ENCODE measurements at regions not wholly inside any gene's neighbourhood (a gene's known extent, or its start where the extent isn't known, plus 50 kb on each side); places are given as distances from the start of the nearest gene placed in this dataset.

DNA sequence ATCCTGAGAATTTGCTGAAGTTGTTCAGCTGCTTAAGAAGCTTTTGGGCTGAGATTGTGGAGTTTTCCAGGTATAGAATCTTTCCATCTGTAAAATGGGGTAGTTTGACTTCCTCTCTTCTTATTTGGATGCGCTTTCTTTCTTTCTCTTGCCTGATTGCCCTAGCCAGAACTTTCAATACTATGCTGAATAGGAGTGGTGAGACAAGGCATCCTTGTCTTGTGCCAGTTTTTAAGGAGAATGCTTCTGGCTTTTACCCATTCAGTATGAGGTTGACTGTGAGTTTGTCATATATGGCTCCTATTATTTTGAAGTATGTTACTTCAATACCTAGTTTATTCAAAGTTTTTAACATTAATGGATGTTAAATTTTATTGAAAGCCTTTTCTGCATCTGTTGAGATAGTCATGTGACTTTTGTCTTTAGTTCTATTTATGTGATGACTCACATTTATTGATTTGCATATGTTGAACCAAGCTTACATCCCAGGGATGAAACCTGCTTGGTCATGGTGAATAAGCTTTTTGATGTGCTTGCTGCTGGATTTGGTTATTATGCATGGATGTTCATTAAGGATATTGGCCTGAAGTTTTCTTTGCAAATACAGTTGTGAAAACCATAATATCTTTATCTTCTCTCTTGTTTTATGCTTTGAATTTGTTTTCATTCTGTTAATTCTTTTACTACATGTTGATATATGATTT is 573.8 kb upstream of the NDST4 start:
- TF ChIP-seq, protein P1, sequence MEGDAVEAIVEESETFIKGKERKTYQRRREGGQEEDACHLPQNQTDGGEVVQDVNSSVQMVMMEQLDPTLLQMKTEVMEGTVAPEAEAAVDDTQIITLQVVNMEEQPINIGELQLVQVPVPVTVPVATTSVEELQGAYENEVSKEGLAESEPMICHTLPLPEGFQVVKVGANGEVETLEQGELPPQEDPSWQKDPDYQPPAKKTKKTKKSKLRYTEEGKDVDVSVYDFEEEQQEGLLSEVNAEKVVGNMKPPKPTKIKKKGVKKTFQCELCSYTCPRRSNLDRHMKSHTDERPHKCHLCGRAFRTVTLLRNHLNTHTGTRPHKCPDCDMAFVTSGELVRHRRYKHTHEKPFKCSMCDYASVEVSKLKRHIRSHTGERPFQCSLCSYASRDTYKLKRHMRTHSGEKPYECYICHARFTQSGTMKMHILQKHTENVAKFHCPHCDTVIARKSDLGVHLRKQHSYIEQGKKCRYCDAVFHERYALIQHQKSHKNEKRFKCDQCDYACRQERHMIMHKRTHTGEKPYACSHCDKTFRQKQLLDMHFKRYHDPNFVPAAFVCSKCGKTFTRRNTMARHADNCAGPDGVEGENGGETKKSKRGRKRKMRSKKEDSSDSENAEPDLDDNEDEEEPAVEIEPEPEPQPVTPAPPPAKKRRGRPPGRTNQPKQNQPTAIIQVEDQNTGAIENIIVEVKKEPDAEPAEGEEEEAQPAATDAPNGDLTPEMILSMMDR (IDR thresholded peaks at IDR 0.05) = no peak
- no peak for TF ChIP-seq TCF7L2 (IDR thresholded peaks at IDR 0.05; ENCODE audit: low read depth, low read length)
